ENCODE measurements at regions not wholly inside any gene's neighbourhood (a gene's known extent, or its start where the extent isn't known, plus 50 kb on each side); places are given as distances from the start of the nearest gene placed in this dataset.
"Not testable (repeated sequence)": the region's sequence is repeated elsewhere in the genome, so short reads cannot be mapped to it uniquely, and the experiment has no call there.

DNA sequence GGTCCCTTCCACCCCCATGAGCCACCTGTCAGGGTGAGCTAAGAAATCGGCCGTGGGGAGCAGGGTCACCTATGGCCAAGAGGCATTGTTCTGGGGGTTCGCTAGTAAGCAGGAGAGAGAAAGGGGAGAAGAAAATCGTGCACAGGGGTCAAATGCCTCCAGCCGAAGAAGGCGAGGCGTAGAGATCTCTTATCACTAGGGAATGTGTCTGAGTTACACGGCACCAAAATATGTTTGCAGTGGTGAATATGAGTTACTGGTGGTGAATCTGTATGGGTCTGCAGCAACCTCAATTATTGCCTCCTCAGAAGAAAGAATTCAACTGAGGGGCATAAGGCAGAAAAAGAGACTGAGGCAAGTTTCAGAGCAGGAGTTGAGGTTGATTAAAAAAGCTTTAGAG, 54.2 kb upstream of the RABGAP1L start:
- no peak overlapping the region for H3K4me3 Mint-ChIP-seq
- H3K4me1 Mint-ChIP-seq = no peaks in the 10 kb centered on the region
- no peak overlapping the region for H3K27ac Mint-ChIP-seq
- ChIA-PET CTCF (no interaction called here), POLR2A (no interaction called here)
- peaks cover 4% of the 10 kb centered on the region for H3K27me3 Mint-ChIP-seq
- no peak for DNase-seq
- H3K36me3 Mint-ChIP-seq (ENCODE audit: low read depth) = no peaks in the 10 kb centered on the region
- no peaks in the 10 kb centered on the region for H3K9me3 Mint-ChIP-seq

DNA sequence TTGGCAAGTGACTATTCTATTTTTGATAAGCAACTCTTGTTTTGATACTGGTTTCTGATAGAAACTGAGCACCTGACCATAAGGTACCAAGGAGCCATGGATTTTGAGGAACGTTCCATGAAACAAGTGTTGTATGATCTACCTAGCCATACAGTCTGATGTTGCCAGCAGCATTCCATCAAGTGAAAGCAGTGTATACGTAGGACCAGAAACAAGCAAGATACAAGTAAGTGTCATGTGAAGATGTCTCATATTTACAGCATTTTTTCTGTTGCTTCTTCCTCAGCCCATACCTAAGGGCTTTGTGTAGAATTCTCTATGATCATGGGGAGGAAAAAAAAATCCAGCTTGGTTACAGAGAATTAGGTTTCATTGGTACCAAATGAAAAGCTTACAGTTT, 55.6 kb upstream of the RABGAP1L start:
- ChIA-PET CTCF (no interaction called here), POLR2A (no interaction called here)
- H3K27ac Mint-ChIP-seq = no peak overlapping the region
- H3K4me1 Mint-ChIP-seq = no peaks in the 10 kb centered on the region
- H3K9me3 Mint-ChIP-seq = no peaks in the 10 kb centered on the region
- H3K36me3 Mint-ChIP-seq (ENCODE audit: low read depth) = no peaks in the 10 kb centered on the region
- DNase-seq = no peak
- no peak overlapping the region for H3K4me3 Mint-ChIP-seq
- peaks cover 7% of the 10 kb centered on the region for H3K27me3 Mint-ChIP-seq

DNA sequence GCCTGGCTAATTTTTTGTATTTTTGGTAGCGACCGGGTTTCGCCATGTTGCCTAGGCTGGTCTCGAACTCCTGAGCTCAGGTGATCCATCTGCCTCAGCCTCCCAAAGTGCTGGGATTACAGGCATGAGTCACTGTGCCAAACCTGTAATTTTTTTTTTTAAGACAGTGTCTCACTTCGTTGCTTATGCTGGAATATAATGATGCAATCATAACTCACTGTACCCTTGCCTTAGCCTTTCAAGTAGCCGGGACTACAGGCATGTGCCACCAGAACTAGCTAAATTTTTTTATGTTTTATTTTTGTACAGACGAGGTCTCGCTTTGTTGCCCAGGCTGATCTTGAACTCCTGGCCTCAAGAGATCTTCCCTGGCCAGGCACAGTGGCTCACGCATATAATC, 57.3 kb upstream of the RABGAP1L start:
- POLR2A ChIA-PET; CTCF ChIA-PET; DNase-seq; H3K4me1 Mint-ChIP-seq; H3K9me3 Mint-ChIP-seq; H3K4me3 Mint-ChIP-seq; H3K27ac Mint-ChIP-seq; H3K36me3 Mint-ChIP-seq (ENCODE audit: low read depth): not testable (repeated sequence)
- peaks cover 12% of the 10 kb centered on the region for H3K27me3 Mint-ChIP-seq

DNA sequence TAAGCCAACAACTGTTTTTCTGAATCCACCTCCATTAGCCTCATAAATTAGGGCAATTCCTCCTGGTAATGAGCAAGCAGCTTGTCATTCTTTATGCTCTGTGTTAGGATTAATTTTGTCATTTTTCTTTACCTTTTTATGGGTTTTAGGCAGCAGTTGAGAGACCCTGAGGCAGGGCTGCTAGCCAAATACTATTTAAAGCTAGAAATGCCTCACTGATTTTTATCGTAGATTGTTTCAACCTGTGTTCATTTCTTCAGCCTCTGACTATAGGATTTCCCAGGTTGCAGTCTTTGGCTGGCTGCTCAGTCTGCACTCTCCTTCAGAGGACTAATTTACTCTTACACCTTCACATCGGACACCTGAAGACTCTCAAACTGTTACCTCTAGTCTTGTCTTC, 61.9 kb upstream of the RABGAP1L start:
- no peaks in the 10 kb centered on the region for H3K4me1 Mint-ChIP-seq
- ChIA-PET CTCF (no interaction called here), POLR2A (no interaction called here)
- H3K4me3 Mint-ChIP-seq = no peak overlapping the region
- no peak for DNase-seq
- peaks cover 21% of the 10 kb centered on the region for H3K27me3 Mint-ChIP-seq
- H3K36me3 Mint-ChIP-seq (ENCODE audit: low read depth) = no peaks in the 10 kb centered on the region
- no peaks in the 10 kb centered on the region for H3K9me3 Mint-ChIP-seq
- H3K27ac Mint-ChIP-seq = no peak overlapping the region

DNA sequence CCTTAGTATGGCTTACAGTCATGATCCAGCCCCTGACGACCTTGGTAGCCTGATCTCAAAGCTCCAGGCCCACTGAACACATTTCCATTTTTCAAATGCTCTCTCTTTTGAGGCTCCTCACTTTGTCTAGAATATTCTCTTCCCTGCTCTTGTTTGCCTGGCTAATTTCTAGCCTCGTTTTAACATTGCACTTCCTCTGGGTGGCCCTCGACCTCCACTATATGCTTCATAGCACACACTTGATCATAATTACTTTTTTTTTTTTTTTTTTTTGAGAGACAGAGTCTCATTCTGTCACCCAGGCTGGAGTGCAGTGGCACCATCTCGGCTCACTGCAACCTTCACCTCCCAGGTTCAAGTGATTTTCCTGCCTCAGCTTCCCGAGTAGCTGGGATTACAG, 65.5 kb upstream of the RABGAP1L start:
- H3K4me1 Mint-ChIP-seq; POLR2A ChIA-PET; H3K4me3 Mint-ChIP-seq; H3K9me3 Mint-ChIP-seq; DNase-seq; H3K27ac Mint-ChIP-seq; H3K36me3 Mint-ChIP-seq (ENCODE audit: low read depth): not testable (repeated sequence)
- peaks cover 15% of the 10 kb centered on the region for H3K27me3 Mint-ChIP-seq
- CTCF ChIA-PET = interaction anchor here (0.6 to 0.7 kb wide), 2 partner anchors 42 to 189 kb away, joined by 3 to 4 read pairs; no protein-coding TSS in a partner anchor

DNA sequence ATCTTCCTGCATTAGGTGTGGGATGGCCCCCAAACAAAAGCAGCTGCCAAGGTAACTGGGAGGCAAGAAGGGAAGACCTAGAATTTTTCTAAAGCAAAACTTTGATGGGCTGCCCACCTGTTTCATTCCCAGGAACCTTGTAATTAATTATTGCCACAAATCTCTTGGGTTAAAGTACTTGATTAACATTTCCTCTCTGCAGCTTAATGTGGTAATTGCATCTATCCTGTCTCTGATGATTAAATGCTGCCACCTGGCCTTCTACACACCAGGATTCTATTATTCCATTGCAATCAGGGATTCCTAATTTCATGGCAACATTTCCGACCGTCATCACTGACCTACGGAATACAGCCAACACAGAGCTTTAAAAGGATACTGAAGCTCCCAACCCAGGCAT, 68.3 kb upstream of the RC3H1 start:
- H3K27ac Mint-ChIP-seq = no peak overlapping the region
- no peaks in the 10 kb centered on the region for H3K4me1 Mint-ChIP-seq
- peaks cover 5% of the 10 kb centered on the region for H3K9me3 Mint-ChIP-seq
- peaks cover 3% of the 10 kb centered on the region for H3K27me3 Mint-ChIP-seq
- CTCF ChIA-PET = interaction anchor here (0.7 kb wide), 1 partner anchor 987 kb away, joined by 3 read pairs; no protein-coding TSS in a partner anchor
- DNase-seq = no peak
- POLR2A ChIA-PET = no interaction called here
- no peaks in the 10 kb centered on the region for H3K36me3 Mint-ChIP-seq (ENCODE audit: low read depth)
- H3K4me3 Mint-ChIP-seq = no peak overlapping the region

DNA sequence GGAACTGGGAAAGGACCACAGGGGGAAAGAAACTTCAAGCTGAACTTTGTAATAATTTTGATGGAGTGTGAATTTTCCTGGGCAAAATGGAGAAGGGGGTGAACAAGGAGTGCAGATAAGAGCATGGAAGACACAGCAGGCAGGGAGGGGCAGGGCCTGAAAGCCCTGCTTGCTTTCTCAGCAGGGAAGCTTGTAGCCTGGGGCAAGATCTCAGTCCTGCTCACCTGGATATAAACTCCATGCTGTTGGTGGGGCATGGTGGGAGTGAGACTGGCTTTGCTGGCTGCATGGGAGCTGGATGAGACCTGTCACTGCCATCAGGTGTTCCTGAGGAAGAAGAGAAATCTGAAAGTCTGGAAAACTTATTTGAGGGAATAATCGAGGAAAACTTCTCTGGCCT, 58.7 kb upstream of the RC3H1 start:
- no peaks in the 10 kb centered on the region for H3K36me3 Mint-ChIP-seq (ENCODE audit: low read depth)
- no peak overlapping the region for H3K27ac Mint-ChIP-seq
- no peaks in the 10 kb centered on the region for H3K4me1 Mint-ChIP-seq
- H3K4me3 Mint-ChIP-seq = no peak overlapping the region
- no peak for DNase-seq
- peaks cover 17% of the 10 kb centered on the region for H3K27me3 Mint-ChIP-seq
- ChIA-PET POLR2A (no interaction called here), CTCF (no interaction called here)
- no peaks in the 10 kb centered on the region for H3K9me3 Mint-ChIP-seq

DNA sequence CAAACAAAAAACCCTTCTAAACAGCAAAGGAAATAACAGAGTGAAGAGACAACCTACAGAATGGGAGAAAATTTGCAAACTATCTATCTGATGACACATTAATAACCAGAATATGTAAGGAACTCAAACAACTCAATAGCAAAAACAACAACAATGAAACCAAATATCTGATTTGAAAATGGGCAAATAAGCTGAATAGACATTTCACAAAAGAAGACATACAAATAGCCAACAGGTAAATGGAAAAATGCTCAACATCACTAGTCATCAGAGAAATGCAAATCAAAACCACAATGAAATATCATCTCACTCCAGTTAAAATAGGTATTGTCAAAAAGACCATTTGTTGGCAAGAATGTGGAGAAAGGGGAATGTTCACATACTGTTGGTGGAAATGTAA, 57.6 kb upstream of the RC3H1 start:
- ChIA-PET CTCF (no interaction called here), POLR2A (no interaction called here)
- no peak for DNase-seq
- Mint-ChIP-seq H3K27me3 (peaks cover 11% of the 10 kb centered on the region), H3K27ac (no peak overlapping the region), H3K4me3 (no peak overlapping the region), H3K9me3 (no peaks in the 10 kb centered on the region), H3K4me1 (no peaks in the 10 kb centered on the region), H3K36me3 (ENCODE audit: low read depth) (no peaks in the 10 kb centered on the region)

DNA sequence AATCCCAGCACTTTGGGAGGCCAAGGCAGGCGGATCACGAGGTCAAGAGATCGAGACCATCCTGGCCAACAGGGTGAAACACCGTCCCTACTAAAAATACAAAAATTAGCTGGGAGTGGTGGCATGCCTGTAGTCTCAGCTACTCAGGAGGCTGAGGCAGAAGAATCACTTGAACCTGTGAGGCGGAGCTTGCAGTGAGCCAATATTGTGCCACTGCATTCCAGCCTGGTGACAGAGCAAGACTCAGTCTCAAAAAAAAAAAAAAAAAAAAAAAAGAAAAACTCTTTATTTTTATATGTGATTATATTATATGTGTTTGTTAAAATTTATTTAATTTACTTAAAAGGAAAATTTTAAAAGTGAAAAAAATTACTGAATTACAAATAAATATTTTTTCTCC, 56.8 kb upstream of the RC3H1 start:
- POLR2A ChIA-PET; CTCF ChIA-PET; H3K36me3 Mint-ChIP-seq (ENCODE audit: low read depth); H3K9me3 Mint-ChIP-seq; H3K4me3 Mint-ChIP-seq; H3K4me1 Mint-ChIP-seq; DNase-seq; H3K27me3 Mint-ChIP-seq; H3K27ac Mint-ChIP-seq: not testable (repeated sequence)

DNA sequence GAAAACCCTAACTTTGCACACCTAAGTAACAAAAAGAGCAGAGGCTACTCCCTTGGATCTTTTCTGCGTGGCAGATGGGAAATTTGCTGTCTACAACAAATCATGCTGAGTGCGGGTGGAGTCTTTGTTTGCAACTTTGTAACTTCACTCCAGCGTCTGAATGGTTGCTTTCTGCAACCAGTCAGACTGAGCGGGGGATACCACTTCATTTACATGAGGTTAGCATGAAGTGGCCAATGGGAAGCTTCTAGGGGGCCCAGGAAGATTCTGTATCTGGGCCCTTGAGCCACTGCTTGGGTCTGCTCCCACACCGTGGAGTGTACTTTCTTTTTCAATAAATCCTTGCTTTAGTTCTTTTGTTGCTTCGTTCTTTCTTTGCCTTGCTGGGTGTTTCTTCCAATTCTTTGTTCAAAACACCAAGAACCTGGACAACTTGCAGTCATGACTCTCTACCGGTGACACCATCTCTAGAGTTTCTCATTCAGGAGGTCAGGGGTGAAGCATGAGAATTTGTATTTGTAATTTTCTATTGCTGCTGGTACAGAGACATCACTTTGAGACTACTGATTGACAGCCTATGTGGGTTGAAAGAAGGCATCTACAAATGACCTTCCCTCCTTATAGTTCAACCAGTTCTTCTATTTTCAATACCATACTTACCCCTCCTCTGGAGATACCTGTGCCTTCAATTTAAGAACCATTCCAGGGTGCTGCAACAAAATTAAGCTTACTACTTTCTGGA, 55.8 kb upstream of the RC3H1 start:
- no peak for DNase-seq
- no peaks in the 10 kb centered on the region for H3K4me1 Mint-ChIP-seq
- POLR2A ChIA-PET = no interaction called here
- H3K4me3 Mint-ChIP-seq = no peak overlapping the region
- H3K36me3 Mint-ChIP-seq (ENCODE audit: low read depth) = no peaks in the 10 kb centered on the region
- H3K9me3 Mint-ChIP-seq = no peaks in the 10 kb centered on the region
- peaks cover 8% of the 10 kb centered on the region for H3K27me3 Mint-ChIP-seq
- CTCF ChIA-PET = interaction anchor here (0.6 kb wide), 1 partner anchor 169 kb away, joined by 3 read pairs; no protein-coding TSS in a partner anchor
- no peak overlapping the region for H3K27ac Mint-ChIP-seq

DNA sequence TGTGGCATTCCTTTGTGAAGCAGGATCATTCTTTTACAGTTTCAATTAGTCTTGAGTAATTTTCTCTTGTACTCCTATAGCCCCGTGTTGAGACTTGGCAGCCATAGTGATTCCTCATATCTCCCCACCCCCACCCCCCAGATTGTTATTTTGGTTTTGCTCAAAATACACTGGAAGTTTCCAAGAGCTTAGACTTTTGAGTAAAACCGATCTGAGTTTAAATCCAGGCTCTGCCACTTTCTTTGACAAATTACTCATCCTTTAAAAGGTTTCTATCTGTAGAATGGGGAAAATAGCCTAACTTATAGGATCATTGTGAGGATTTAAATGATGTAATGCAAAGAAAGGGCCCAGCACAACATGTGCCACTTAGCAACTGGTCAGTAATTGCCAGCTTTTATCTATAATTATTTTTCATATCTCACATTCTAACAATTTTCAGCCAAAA, 53.1 kb upstream of the RC3H1 start:
- no peak overlapping the region for H3K4me3 Mint-ChIP-seq
- DNase-seq = no peak
- H3K27me3 Mint-ChIP-seq = peaks cover 6% of the 10 kb centered on the region
- ChIA-PET POLR2A (no interaction called here), CTCF (no interaction called here)
- no peaks in the 10 kb centered on the region for H3K36me3 Mint-ChIP-seq (ENCODE audit: low read depth)
- no peaks in the 10 kb centered on the region for H3K4me1 Mint-ChIP-seq
- H3K27ac Mint-ChIP-seq = no peak overlapping the region
- H3K9me3 Mint-ChIP-seq = no peaks in the 10 kb centered on the region

DNA sequence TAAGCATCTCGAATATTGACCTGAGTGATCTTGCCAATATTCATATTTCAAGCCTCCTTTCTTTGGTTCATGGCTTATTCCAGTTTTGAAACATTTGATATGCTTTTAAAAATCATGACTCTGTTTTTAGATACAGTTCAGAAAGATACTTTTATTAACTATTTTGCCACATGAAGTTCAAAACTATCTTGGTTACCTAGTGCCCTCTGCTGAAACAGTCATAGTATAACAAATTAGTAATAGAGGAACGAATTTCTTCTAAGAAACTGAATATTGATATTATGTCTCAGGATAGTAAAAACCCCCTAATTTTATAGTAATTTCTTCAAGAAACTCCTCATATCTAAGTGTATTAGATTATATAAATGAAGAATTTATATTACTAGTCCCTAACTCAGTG, 52.6 kb upstream of the RC3H1 start:
- H3K4me3 Mint-ChIP-seq = no peak overlapping the region
- ChIA-PET CTCF (no interaction called here), POLR2A (no interaction called here)
- no peaks in the 10 kb centered on the region for H3K9me3 Mint-ChIP-seq
- H3K36me3 Mint-ChIP-seq (ENCODE audit: low read depth) = no peaks in the 10 kb centered on the region
- H3K4me1 Mint-ChIP-seq = no peaks in the 10 kb centered on the region
- no peak for DNase-seq
- peaks cover 5% of the 10 kb centered on the region for H3K27me3 Mint-ChIP-seq
- H3K27ac Mint-ChIP-seq = no peak overlapping the region

DNA sequence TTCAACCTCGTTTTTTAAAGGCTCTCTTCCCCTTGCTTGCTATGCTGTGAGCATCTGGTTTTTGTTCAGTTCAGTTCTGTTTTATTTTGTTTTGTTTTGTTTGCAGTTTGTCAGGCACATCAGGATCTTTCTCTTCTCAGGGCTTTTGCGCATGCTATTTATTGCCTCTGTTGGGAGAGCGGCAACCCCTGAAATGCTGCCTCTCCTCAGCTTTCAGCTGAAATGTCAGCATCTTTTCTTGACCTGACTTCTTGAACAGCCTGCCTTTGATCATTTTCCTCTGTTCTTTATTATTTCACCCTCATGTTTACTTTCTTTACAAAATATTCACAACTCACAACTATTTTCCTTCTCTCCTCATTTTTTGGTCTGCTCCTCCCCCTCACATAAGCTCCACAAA, 50.4 kb upstream of the RC3H1 start:
- H3K27me3 Mint-ChIP-seq = peaks cover 2% of the 10 kb centered on the region
- H3K27ac Mint-ChIP-seq = no peak overlapping the region
- no peaks in the 10 kb centered on the region for H3K36me3 Mint-ChIP-seq (ENCODE audit: low read depth)
- DNase-seq = no peak
- peaks cover 9% of the 10 kb centered on the region for H3K4me1 Mint-ChIP-seq
- CTCF ChIA-PET = no interaction called here
- H3K9me3 Mint-ChIP-seq = no peaks in the 10 kb centered on the region
- POLR2A ChIA-PET = no interaction called here
- no peak overlapping the region for H3K4me3 Mint-ChIP-seq

Data from activated CD4-positive, alpha-beta T cell treated with anti-CD3 and anti-CD28 coated beads, Interleukin-2, amount 10 ng/mL, durations not matched to agents 7 days and 5 days (primary cell).